DMS114 treated with DMSO at 0.1 percent for 48 hours (cell line): ENCODE measurements at regions not wholly inside any gene's neighbourhood (a gene's known extent, or its start where the extent isn't known, plus 50 kb on each side); places are given as distances from the start of the nearest gene placed in this dataset.

ENCODE experiments used
- DNase-seq: peaks from one replicate; lab custom pipeline; 2025; ENCODE audit not compliant: unreplicated experiment; lab: John Stamatoyannopoulos, UW

GRCh38 chr13:48761256-48761655 is 107.5 kb downstream of the CYSLTR2 start:
- DNase-seq: no peak

- peak; percentile 80 for DNase-seq
Measured at GRCh38 chr13:48769107-48769704, 115.5 kb downstream of the CYSLTR2 start.

DNA sequence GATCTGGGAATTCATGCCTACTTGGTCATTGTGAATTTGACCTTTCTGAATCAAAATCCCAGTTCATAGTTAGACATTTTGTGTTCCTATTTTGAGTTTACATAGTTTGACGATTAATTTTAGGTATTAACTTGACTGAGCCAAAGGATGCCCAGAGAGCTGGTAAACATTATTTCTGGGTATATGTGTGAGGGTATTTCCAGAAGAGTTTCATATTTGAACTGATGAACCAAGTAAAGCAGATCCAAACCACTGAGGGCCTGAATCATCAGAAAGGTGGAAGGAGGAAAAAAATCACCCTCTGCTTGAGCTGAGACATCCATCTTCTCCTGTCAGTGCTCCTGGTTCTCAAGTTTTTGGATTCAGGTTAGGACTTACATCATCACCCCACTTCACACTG is 116.6 kb downstream of the CYSLTR2 start:
- no peak for DNase-seq

- no peak for DNase-seq
Measured at GRCh38 chr13:48772908-48773307, 119.2 kb downstream of the CYSLTR2 start.

DNA sequence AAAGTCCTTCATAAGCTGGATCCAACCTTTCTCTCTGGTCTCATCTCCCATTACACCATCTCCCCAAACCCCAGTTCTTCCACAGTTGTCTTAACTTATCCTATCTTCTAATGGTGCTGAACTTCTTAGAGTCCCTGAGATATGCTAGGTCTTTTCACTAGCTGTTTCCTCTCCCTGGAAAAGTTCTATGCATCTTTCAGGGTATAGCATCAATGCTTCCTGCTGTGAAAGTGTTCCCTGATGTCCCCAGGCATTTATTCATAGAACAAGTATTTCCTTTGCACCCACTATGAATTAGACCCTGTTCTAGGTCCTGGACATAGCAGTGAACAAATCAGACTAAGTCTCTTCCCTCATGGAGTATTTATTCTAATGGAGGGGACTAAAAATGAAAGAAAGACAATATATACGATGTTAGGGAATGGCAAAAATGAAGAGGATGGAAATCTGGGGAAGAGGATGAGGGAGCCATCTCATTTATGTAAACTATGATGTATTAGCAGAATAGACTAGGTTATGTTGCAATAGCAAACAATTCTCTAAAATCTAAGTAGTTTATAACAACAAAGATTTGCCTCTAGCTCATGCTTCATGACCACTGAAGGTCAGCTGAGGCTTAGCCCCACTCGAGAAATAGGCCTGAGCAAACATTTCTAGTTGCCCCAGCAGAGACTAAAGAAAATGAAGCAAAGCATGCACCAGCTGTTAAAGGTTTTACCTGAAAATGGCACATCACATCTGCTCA is 120.0 kb downstream of the CYSLTR2 start:
- no peak for DNase-seq

DNA sequence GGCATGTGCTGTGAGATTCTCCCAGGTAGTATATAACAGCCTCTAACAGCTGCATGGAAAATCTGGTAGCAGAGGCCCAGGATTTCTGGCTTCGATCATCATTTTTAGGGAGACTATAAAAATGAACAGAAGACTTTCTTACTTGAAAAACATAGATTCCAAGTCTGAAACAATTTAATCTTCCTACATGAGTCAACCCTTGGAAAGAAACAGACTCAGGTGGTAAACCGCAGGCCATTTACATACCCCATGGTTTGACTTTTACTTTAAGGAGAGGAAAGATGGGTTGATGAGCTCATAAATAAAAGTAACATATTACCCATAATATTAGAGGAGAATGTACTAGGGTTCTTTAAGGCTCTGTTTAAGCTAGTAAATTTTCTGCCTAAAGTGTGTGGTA is 121.6 kb downstream of the CYSLTR2 start:
- no peak for DNase-seq

DNA sequence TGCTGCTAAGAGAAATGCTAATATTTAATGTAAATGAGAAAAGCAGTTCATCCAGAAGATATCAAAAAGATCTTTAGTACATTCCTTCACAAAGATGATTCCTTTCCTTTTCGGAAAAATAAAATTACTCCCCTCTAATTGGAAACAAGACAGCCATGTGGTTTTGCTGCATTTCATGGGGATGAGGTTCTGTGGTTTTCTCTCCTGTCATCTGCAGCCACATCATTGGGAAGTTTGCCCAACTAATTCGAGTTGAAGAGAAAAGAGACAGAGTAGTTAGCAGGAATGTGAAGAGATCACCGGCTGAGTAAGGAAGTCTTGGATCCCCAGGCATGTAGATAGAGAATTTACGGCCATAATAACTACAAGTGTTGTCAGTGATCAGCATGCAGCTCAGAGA is 122.1 kb downstream of the CYSLTR2 start:
- no peak for DNase-seq

DNA sequence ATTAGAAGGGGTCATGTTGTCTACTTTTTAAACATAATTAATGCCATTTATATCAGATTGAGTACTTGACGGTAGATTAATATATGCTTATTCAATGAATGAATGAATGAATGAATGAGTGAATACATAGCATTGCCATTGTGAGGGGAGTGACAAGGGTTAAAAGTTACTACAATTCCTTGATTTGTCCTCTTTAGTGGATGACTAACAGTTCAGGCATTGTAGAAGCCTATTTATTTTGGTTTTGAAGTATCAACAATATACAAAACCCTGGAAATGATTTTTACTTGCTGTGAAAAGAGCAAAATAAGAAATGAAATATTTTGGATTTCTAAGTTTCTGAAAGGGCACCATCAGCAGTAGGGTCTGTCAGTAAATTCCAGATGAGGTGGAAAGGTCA is 122.7 kb downstream of the CYSLTR2 start:
- no peak for DNase-seq

DNA sequence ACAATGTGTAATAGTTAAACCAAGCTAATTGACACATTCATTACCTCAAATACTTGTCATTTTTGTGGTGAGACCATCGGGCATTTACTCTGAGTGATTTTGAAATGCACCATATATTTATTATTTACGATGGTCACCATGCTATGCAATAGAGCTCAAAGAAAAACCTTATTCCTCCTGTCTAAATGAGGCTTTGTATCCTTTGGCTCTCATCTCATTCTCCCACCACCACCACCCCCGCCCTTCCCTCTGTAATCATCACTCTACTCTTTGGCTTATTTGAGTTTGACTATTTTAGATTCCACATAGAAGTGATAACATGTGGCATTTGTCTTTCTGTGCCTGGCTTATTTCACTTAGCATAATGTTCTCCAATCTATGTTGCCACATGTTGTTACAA is 124.9 kb downstream of the CYSLTR2 start:
- DNase-seq: no peak

- no peak for DNase-seq
Measured at GRCh38 chr13:48780713-48781341, 127.1 kb downstream of the CYSLTR2 start.

DNA sequence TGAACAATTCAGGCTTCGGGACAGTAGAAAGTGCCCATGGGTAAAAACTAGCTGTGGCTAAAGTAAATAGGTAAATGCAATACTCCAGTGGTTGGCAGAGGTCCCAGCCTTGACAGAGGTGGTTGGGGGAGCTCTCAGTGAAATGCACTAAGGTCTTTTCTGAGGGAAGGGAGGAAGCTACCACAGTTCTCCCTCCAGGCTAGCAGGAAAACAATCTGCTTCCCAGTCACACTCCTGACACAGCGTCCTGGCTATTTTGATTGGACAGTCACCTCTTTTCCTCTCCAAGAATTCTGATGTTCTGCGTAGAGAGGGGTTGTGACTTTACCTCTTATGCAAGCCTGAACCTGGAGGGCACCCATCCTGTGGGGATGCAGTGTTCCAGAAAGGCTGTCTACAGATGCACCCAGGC is 128.7 kb downstream of the CYSLTR2 start:
- no peak for DNase-seq

GRCh38 chr13:48783181-48783630 is 129.5 kb downstream of the CYSLTR2 start:
- no peak for DNase-seq

- no peak for DNase-seq
Measured at GRCh38 chr13:48783695-48784230, 130.0 kb downstream of the CYSLTR2 start.

DNA sequence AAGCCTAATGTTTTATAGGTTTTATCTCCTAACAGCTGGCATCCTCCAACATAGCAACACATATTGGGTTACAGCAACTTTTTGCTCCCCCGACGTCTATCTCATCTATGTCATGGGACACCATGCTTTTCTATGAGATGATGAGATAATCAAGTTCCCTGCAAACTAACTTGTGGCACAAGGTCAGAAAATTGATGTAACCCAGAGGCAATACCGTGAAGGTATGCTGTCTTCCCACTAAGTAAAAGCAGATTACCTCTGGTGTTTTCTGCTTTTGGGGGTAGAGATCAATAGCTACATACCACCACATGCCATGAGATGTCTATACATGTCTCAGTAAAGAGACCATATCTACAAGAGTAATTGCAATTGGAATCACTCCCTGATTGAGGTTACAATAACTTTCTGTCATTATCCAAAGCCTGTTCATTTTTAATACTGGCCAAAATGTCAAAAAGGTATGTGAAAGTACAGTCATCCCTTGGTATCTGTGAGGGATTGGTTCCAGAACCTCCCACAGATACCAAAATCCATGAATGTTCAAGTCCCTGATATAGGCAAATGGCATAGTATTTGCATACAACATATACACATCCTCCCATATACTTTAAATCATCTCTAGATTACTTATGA is 131.3 kb downstream of the CYSLTR2 start:
- no peak for DNase-seq

- no peak for DNase-seq
Measured at GRCh38 chr13:48790199-48790598, 136.5 kb downstream of the CYSLTR2 start.

- DNase-seq: no peak
Measured at GRCh38 chr13:48790966-48791365, 137.2 kb downstream of the CYSLTR2 start.

- no peak for DNase-seq
Measured at GRCh38 chr13:48797127-48797526, 143.4 kb downstream of the CYSLTR2 start.

- no peak for DNase-seq
Measured at GRCh38 chr13:48797761-48798160, 144.0 kb downstream of the CYSLTR2 start.

- DNase-seq: no peak
Measured at GRCh38 chr13:48798180-48798579, 144.5 kb downstream of the CYSLTR2 start.

DNA sequence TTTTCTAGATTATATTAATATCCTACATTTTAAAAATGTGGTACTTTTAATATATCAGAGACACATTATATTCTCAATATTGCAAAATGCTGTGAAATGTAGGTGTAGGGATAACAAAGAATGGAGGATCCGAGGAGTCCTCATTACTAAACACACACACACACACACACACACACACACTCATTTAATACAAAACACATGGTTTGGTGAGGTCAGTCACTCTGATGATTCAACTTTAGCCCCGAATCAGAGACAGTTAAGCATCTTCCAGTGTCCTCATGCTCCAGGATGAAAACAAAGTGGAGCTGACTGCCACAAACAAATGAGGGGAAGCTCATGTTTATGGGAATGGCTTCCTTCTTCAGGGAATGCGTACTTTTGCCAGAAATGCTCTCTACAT is 147.5 kb downstream of the CYSLTR2 start:
- DNase-seq: no peak

- no peak for DNase-seq
Measured at GRCh38 chr13:48804821-48805601, 151.3 kb downstream of the CYSLTR2 start.
